AG08395 (cell line): ENCODE measurements at regions not wholly inside any gene's neighbourhood (a gene's known extent, or its start where the extent isn't known, plus 50 kb on each side); places are given as distances from the start of the nearest gene placed in this dataset.

Experiments used
- DNase-seq: peaks from one replicate; pipeline ENCODE4 v3.0.0; 2012; ENCODE audit warnings: mixed read lengths, low spot score

DNA sequence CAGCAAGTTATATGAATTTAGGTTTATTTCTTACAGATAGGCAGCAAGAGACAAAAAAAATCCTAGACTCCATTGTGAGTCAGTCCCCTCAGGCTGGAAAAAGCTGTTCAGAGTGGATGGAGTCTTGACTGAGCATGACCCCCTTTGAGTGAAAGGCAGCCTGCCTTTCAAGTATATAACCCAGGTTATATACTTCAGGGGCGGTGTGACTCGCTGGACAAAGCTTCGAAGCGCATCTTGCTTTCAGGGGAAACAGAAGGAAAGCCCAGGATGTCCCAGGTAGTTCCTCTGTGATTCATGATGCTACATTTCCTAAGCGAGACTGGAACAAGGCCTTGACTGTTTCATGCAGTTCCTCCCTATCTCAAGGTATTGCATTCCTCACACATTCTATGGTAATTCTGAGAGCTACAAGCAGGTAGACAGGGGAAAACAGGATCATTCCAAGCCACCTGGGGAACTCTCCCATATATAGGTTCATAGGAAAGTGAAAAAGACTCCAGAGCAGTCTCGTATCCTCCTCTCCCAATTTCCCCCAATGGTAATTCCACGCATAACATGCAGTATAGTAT, 1244.1 kb upstream of the CDH6 start:
- no peak for DNase-seq

DNA sequence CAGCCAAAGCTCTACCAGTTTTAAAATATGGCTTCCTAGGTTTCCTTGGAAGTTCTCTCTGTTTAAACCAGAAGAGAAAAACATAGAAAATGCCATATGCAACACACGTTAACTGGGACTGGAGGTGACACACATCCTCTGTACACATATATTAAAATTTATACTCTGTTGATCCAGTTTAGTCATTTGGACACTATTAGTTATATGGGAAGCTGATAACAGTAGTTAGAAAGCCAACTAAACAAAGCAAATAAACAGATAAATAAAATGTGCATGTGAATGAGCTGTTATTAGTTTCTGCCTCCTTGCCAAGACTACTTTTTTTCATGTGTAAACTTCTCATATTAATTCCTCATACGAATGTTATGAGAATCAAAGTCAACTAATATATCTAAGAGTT, 1249.2 kb upstream of the CDH6 start:
- no peak for DNase-seq

DNA sequence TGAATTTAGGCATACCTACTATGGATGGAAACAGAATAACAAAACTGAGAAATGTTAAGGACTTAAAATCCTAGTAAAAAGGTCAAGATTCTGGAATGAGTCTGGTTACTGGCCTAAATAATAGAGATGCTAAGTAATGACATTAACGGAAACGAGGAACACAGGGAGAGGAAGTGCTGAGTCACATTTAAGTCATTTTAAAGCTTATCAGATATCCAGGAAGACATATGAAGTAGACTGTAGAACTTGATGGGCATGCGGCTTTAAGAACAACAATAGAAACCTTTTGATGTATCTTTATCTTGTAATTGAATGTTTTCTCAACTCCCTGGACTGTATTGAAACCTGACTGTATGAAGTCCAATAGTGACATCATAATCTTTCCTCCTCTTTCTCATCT, 1251.4 kb upstream of the CDH6 start:
- DNase-seq: no peak

DNA sequence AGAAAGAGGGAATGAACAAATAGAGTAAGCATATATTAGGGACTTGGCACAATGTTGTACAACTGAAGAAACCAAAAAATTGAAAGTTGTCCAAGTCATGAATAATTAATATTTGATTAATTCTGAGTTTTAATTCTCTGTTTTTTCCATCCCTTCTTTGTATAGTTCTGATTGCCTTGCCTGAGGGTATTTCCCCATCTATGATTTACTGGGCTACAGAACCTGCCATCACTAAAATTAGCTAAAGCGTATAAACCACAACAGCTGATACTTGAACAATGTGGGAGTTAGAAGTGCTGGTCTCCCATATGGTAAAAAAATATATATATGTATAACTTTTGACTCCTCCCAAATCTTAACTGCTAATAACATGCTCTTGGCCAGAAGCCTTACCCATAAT, 1253.5 kb upstream of the CDH6 start:
- no peak for DNase-seq

DNA sequence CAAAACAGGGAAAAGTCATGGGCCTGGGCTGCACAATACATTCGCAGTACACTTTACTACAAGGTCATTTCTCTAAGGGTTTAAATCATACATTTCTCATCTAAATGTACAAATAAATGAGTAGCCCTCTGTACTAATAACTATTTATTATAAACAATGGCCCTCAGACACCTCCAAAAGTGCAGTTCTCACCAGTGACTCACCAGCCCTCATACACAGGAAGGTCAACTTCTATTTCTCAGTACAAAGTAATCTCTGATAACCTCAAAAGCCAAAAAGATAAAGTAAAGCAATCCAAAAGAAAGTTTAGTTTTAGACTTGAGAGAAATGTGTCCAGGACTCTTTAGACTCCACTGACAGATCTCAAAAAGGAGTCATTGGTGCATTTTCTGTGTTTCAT, 1258.1 kb upstream of the CDH6 start:
- DNase-seq: no peak

DNA sequence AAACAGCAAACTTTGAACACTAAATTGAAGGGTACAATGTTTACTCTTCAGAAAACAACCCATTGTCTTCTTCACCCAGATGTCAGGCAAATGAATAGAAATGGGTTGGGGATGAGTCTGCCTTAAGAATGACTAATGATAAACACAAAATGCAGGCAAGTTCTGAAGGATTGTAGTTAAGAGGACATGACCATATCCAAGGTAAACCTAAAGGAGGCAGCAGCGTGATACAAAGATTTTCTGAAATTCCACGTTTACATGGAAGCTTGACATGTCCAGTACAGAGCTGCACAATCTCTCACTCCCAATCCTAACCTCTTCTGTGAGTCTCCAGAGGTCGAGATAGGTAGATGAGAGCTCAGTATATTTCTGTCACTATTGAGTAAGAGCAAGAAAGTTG, 1263.2 kb upstream of the CDH6 start:
- no peak for DNase-seq

DNA sequence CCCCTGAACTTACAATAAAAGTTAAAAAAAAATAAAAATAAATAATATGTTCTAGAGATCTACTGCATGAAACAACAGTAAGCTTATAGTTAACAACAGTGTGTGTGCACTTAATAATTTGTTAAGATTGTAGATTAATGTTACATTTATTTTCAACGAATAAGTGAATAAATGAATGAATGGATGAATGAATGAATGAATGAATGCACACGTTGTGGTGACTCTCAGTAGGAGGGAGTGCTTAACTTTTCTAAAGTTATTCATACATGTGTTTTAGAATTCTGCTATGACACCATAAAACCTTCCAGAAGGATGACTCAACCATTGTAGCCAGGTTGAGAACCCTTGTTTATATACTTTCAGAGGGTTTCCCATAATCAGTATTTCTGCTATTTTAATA, 1269.4 kb upstream of the CDH6 start:
- DNase-seq: no peak

DNA sequence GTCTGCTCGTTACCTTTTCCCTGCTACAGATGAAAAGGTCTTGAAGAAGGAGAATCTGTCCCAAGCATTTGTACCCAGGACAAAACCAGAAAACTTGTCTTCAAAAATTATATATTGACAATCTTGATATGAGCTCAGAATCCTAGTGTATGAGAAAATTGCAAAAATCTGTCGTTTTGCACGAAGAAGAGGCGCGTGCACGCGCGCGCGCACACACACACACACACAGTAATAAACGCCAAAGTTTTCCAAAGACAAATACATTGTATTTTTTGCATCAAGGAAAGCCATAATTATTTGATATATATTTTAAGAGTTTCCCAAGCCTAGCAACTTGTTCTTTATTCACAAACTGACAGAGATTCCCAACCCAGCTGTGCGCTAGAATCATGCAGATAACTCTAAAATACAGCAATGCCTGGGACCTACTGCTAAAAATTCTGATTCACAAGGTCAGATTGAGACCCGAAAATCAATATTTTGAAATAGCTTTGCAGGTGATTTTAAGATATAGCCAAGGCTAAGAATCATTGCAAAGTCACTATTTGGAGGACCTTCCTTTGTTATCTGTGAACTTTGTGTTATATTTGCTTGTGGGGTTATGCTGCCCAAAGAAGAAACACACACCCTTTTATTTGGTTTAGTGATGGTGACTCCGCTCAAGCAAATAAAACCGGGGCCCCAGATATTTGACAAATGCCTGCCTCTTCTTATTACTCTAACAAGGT, 1287.7 kb upstream of the CDH6 start:
- no peak for DNase-seq

DNA sequence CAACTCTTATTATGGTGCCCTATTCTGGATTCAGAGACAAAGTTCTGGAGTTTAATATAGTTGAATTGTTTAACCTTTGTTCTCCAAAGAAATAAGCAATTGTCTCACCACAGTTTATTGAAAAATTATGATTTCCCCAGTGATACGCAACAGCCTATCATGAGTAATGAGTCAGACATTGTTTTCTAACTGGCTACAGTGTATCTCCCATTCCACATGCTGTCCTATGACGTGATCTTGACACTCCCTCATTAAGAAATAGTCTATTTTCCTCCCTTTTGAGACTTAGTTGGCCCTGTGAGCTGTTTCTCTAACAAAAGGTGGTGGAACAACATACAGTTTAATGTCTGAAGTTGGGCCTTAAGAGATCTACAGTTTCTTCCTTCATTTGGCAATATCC, 1290.6 kb upstream of the CDH6 start:
- no peak for DNase-seq

DNA sequence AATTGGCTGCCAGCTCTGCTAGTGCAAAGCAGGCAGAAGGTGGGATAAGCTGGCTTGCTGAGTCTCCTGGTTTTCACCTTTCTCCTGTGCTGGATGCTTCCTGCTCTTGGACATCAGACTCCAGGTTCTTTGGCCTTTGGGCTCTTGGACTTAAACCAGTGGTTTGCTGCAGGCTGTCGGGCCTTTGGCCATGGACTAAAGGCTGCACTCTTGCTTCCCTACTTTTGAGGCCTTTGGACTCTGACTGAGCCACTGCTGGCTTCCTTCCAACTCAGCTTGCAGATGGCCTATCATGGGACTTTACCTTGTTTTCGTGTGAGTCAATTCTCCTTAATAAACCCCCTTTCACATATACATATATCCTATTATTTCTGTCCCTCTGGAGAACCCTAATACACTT, 1293.9 kb upstream of the CDH6 start:
- DNase-seq: no peak

DNA sequence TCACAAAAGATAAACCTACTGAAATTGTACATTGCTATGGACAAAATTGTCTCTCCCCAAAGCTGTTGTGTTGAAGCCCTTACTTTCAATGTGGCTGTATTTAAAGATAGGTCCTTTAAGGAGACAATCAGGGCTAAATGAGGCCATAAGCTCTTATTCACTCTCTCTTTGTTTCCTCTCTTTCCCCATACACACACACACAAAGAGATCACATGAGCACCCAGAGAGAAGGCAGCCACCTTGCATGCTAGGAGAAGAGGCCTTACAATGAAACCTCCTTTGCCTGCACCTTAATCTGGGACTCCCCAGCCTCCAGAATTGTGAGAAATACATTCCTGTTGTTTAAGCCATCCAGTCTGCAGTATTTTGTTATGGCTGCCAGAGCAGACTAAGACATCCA, 1295.6 kb upstream of the CDH6 start:
- DNase-seq: no peak

DNA sequence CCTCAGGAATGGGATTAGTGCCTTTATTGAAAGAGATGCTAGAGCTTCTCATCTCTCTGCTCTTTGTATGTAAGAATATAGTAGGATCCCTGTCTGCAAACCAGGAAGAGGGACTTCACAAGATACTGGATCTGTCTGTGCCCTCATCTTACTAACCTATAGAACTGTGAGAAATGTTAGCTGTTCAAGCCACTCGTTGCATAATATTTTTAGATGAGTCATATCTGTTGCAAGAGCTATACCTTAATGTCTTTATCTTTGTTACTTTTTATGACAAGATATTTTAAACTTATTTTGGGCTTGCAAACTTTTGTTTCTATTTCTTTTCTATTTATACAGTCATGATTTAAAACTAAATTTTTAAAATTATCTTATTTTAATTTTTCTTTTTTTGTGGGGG, 1296.8 kb upstream of the CDH6 start:
- no peak for DNase-seq

DNA sequence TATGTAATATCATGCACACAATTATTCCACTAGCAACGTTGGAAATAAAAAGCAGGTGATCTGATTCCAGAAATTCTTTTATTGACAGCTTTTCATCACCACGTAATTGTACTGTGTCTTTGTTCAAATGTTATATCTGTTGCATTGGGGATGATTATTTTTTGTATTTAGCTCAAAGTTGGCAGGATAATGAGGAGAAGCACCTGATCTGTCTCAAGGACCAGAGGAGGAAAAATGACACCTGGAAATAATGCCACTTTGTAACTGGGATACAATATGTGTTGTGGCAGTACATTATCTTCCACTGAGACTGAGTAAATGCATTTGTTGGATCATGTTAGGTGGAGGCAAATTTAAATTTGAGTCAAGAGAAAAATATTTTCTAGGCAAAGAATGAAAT, 1298.8 kb upstream of the CDH6 start:
- no peak for DNase-seq

DNA sequence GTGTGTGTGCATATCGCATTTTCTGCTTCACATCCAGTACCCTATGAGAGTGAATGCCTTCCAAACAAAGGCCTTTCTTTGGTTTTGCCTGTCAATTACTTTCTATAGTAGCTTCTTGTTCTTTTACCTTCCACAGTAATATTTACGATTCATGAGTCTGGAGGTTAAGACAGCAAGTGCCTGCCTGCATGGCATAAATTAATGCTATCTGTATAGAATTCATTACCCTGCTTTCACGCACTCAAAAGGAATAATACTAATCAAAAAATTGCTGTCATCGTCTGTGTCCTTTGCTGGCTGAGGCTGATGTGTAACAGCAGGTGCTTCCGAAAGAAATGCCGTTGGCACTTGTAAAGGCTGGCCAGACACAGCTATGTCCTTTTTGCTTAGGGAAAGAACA, 1304.4 kb upstream of the CDH6 start:
- DNase-seq: no peak

DNA sequence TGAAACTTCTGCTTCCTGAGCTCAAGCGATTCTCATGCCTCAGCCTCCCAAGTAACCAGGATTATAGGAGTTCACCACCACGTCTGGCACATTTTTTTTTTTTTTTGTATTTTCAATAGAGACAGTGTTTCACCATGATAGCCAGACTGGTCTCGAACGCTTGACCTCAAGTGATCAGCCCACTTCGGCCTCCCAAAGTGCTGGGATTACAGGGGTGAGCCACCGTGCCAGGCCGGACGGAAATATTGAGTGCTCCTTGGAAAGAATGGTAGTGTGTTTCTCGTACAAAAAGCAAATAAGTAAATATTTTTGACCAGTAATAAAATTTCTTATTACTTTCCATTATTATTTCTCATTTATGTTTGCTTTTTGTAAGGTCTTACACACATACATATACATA, 1307.9 kb upstream of the CDH6 start:
- DNase-seq: no peak

DNA sequence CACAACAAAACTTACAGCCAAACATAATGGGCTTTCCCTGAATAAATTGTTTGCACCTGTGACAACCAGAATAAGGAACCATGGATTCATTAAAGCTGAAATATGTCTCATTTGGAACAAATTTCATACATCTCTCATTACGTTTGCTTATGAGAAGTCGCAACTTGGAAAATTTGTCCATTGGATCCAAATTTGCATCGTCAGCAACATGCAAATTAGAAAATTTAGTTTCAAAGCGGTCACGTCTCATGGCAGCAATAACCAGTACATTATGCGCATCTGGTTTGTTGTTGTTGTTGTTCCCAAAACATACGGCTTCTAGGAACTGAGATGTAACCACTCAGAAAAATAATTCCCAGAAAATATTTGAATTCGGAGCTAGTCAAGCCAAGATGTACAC, 1311.5 kb upstream of the CDH6 start:
- DNase-seq: no peak

DNA sequence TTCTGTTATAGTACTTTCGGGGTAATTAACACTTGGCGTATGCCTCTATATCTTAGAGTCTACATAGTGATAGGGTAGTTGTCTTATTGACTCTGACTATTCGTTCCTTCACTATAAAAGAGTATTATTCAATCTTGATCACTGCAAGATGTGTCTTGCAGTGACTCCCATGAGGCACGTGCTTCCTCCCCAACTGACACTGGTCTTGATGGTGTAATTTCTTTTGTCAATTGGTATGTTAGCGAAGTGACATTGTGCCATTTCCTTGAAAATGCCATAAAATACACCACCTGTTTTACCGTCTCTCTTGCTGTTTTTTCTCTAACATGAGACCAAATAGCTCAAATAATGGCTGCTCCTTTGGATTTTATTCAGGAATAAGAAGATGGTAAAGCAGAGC, 1314.1 kb upstream of the CDH6 start:
- no peak for DNase-seq

DNA sequence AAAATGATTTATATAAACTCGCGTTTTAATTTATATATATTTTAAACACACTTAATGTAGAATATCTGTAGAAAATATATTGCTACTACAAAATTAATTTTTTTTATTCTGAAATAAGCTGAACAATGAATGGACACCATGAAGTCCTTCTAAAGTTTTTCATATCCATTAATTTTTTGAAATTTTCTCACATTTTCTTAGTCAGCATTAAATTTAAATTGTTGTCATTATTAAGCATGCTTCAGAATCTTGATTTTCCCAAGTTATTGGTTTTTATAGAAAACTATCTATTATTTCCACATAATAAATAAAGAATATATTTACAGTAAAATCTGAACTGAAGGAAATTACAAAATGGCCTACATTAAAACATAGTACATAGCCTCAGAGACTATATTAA, 1314.9 kb upstream of the CDH6 start:
- DNase-seq: no peak

DNA sequence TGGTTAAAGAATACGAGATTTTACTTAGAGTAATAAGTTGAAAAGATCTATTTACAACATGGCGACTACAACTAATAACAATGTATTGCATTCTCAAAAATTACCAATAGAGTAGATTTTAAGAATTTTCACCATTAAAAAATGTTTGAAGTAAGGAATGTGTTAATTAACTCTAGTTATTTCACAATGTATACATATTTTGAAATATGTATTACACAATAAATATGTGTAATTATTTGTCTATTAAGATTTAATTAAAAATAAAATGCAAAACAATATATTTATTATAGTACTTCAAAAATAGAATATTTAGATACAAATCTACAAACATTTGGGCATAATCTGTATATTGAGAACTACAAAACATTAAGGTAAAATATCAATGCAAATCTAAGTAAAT, 1326.3 kb upstream of the CDH6 start:
- DNase-seq: no peak

DNA sequence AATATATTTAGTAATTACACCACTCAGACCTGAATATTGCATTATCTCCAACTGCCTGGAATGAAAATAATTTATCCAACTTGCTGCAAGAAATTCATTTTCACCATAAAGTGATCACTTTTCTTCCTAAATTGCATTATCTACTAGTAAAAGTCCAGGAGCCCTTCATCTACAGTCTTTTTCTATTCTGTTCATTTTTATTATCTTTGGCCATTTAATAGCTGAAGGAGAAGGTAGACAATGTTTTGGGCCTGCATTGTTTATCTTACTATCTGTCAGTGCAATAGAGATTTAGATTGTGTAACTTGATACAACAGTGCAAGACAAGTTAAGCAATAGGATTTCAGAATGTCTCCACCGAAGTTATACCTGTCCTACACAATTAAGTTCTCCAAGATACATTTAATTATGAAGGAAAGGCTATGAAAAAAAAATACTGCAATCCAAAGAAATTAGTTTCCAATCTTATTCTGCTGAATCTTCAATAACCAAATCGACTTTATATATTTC, 1339.7 kb upstream of the CDH6 start:
- DNase-seq: no peak

DNA sequence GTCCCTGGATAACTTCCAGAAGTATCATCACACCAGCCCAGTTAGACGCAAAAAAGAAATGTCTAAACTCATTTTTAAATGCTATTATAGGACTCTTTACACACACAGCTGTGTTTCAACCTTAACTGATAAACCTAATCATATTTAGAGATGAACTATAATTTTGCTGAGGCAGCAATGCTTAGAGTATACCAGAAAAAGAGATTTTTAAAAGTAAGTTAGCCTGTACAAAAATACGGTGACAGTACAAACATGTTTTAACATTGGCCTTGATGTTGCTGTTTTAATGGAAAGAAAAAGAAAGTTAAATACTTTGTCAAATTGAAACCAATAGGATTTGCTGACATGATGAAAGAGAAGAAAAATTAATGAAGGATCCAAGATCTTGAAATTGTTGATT, 1341.2 kb upstream of the CDH6 start:
- no peak for DNase-seq

DNA sequence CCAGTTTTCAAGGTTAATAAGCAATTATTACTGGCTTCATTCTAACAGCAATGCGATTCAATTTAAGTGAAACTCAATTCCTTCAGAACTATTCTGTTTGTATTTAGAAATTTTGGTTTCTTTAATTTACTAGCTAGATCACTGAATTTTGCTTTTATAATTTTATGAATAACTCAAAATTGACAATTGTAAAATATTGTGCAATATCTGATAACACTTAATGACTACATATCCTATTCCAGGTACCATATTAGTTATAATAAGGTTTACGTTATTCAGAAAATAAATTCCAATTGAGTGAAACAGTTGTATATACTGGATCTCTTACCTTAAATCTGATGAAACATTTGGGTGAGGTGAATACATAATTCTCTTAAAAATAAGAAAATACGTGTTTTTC, 1348.3 kb upstream of the CDH6 start:
- DNase-seq: no peak

DNA sequence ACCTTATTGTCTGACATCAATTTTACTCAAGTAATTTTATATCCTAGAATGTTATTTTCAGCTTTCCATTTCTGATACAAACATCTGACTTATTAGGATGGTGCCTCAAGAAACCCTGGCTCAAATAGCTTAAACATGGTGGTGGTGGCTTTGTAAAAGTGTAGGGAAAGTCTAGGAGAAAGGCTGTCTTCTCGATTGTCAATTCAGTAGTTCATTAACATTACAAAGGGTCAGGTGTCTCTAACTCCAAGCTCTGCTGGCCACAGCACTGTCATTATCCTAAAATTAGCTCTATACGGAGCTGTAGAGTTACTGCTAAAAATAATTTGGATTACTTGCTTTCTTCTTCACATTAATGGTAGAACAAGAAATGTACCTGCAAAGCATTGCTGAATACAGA, 1360.1 kb upstream of the CDH6 start:
- DNase-seq: no peak

DNA sequence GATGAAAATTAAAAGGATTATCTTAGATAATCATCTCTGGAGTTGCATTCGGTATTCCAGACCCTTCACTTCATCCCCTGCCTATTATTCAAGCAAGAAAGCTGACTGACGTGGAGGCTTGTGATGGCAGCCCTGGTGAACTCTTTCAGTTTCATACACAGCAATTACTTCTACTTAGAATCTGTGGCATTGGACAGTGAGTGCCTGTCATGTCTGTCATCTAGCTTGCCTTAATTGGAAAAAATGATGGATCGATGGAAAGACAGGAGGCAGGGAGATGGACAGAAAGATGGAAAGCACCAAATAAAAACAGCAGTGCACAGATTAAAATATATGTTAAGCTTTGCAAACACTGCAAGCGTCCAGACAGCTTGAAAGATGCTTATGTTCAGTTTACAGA, 1371.0 kb upstream of the CDH6 start:
- no peak for DNase-seq
